MM.1S (cell line): ENCODE measurements at regions not wholly inside any gene's neighbourhood (a gene's known extent, or its start where the extent isn't known, plus 50 kb on each side); places are given as distances from the start of the nearest gene placed in this dataset.
"Not testable (repeated sequence)": the region's sequence is repeated elsewhere in the genome, so short reads cannot be mapped to it uniquely, and the experiment has no call there.

ENCODE experiments used
- EZH2 ChIP-seq: fragments of 300-600 bp; sonication (generic); optimal IDR thresholded peaks from 2 replicates; pipeline ENCODE3; 2017; ENCODE audit warnings: low read depth, mild to moderate bottlenecking, antibody characterized with exemption, low read length, mixed read lengths
- EZH2phosphoT487 ChIP-seq: fragments of 300-600 bp; sonication (generic); IDR thresholded peaks from 2 replicates; pipeline ENCODE4 v1.6.1; 2018; ENCODE audit warnings: antibody characterized with exemption, low read length
- TF ChIP-seq, protein P1 (sequence below): fragments of 300-600 bp; sonication (generic); IDR thresholded peaks from 2 replicates; pipeline ENCODE4 v1.5.1; 2016; ENCODE audit warnings: antibody characterized with exemption, low read length, mixed read lengths

DNA sequence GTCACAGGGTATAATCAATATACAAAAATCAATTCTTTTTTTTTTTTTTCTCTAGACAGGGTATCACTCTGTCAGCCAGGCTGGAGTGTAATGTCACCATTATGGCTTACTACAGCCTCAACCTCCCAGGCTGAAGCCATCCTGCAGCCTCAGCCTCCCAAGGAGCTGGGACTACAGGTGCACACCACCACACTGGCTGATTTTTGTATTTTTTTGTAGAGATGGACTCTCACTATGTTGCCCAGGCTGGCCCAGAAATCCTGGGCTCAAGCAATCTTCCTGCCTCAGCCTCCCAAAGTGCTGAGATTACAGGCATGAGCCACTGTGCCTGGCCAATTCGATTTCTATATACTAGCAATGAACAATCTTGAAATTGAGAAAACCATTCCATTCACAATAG, 263.2 kb downstream of the GOLGA6L6 start:
- TF ChIP-seq EZH2, EZH2phosphoT487: not testable (repeated sequence)
- TF ChIP-seq, protein P1, sequence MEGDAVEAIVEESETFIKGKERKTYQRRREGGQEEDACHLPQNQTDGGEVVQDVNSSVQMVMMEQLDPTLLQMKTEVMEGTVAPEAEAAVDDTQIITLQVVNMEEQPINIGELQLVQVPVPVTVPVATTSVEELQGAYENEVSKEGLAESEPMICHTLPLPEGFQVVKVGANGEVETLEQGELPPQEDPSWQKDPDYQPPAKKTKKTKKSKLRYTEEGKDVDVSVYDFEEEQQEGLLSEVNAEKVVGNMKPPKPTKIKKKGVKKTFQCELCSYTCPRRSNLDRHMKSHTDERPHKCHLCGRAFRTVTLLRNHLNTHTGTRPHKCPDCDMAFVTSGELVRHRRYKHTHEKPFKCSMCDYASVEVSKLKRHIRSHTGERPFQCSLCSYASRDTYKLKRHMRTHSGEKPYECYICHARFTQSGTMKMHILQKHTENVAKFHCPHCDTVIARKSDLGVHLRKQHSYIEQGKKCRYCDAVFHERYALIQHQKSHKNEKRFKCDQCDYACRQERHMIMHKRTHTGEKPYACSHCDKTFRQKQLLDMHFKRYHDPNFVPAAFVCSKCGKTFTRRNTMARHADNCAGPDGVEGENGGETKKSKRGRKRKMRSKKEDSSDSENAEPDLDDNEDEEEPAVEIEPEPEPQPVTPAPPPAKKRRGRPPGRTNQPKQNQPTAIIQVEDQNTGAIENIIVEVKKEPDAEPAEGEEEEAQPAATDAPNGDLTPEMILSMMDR, result not testable (repeated sequence)
